ENCODE measurements at regions not wholly inside any gene's neighbourhood (a gene's known extent, or its start where the extent isn't known, plus 50 kb on each side); places are given as distances from the start of the nearest gene placed in this dataset.

- TF ChIP-seq Cebpa-rat (IDR thresholded peaks at IDR 0.05) = no peak
- Histone ChIP-seq H3K27ac (no peak overlapping the region), H3K4me1 (peaks cover 0 to 23% (median 0%) of the 10 kb centered on the region in 10 experiments; a peak in 5 of 20 replicates), H3K36me3 (peaks cover 0 to 5% (median 0%) of the 10 kb centered on the region in 11 experiments; a peak in 1 of 22 replicates), H3K4me2 (no peak overlapping the region), H3K27me3 (no peaks in the 10 kb centered on the region), H3K9me3 (replicated peaks in 1 of 11) (no peaks in the 10 kb centered on the region), H3K9ac (no peak overlapping the region), H4K20me1 (no peaks in the 10 kb centered on the region), H3K4me3 (no peak overlapping the region)
Observed at GRCh38 chr11:62073061-62073460, 50.8 kb upstream of the INCENP start.

GRCh38 chr11:62071408-62071807 lies 52.4 kb upstream of the INCENP start:
- Histone ChIP-seq H4K20me1 (no peaks in the 10 kb centered on the region), H3K4me1 (peaks cover 0 to 10% (median 0%) of the 10 kb centered on the region in 10 experiments; a peak in 5 of 20 replicates), H3K9ac (no peak overlapping the region), H3K27me3 (no peaks in the 10 kb centered on the region), H3K9me3 (replicated peaks in 1 of 11) (no peaks in the 10 kb centered on the region), H3K27ac (no peak overlapping the region), H3K36me3 (peaks cover 0 to 5% (median 0%) of the 10 kb centered on the region in 11 experiments; a peak in 1 of 22 replicates), H3K4me3 (no peak overlapping the region), H3K4me2 (no peak overlapping the region)
- TF ChIP-seq Cebpa-rat (IDR thresholded peaks at IDR 0.05) = no peak

GRCh38 chr11:62069986-62070919 lies 53.6 kb upstream of the INCENP start:
- no peaks in the 10 kb centered on the region for H3K9me3 ChIP-seq (replicated peaks in 1 of 11)
- H3K27ac ChIP-seq = no peak overlapping the region
- H4K20me1 ChIP-seq = no peaks in the 10 kb centered on the region
- H3K9ac ChIP-seq = no peak overlapping the region
- no peaks in the 10 kb centered on the region for H3K27me3 ChIP-seq
- H3K36me3 ChIP-seq = peaks cover 0 to 5% (median 0%) of the 10 kb centered on the region in 11 experiments; a peak in 1 of 22 replicates
- TF ChIP-seq Cebpa-rat (IDR thresholded peaks at IDR 0.05) = no peak
- peaks cover 0 to 4% (median 0%) of the 10 kb centered on the region in 10 experiments; a peak in 4 of 20 replicates for H3K4me1 ChIP-seq
- no peak overlapping the region for H3K4me3 ChIP-seq
- H3K4me2 ChIP-seq = no peak overlapping the region

GRCh38 chr11:62069374-62069773 lies 54.4 kb upstream of the INCENP start:
- Histone ChIP-seq H3K4me1 (peaks cover 0 to 8% (median 0%) of the 10 kb centered on the region in 10 experiments; a peak in 1 of 20 replicates), H3K27ac (no peak overlapping the region), H3K9me3 (replicated peaks in 1 of 11) (no peaks in the 10 kb centered on the region), H3K4me3 (no peak overlapping the region), H4K20me1 (no peaks in the 10 kb centered on the region), H3K36me3 (peaks cover 0 to 5% (median 0%) of the 10 kb centered on the region in 11 experiments; a peak in 1 of 22 replicates), H3K4me2 (no peak overlapping the region), H3K9ac (no peak overlapping the region), H3K27me3 (no peaks in the 10 kb centered on the region)
- no peak for TF ChIP-seq Cebpa-rat (IDR thresholded peaks at IDR 0.05)

- Histone ChIP-seq H3K9ac (no peak overlapping the region), H3K36me3 (peaks cover 0 to 5% (median 0%) of the 10 kb centered on the region in 11 experiments; a peak in 1 of 22 replicates), H3K4me2 (no peak overlapping the region), H3K27me3 (no peaks in the 10 kb centered on the region), H3K4me3 (no peak overlapping the region), H3K4me1 (peaks cover 0 to 10% (median 0%) of the 10 kb centered on the region in 10 experiments; a peak in 1 of 20 replicates), H4K20me1 (no peaks in the 10 kb centered on the region), H3K9me3 (replicated peaks in 1 of 11) (no peaks in the 10 kb centered on the region), H3K27ac (no peak overlapping the region)
- TF ChIP-seq Cebpa-rat (IDR thresholded peaks at IDR 0.05) = no peak
Observed at GRCh38 chr11:62068730-62069129, 55.1 kb upstream of the INCENP start.

GRCh38 chr11:62067741-62068140 lies 56.1 kb upstream of the INCENP start:
- Histone ChIP-seq H3K9me3 (replicated peaks in 1 of 11) (no peaks in the 10 kb centered on the region), H4K20me1 (no peaks in the 10 kb centered on the region), H3K27me3 (no peaks in the 10 kb centered on the region), H3K4me3 (no peak overlapping the region), H3K4me2 (no peak overlapping the region), H3K4me1 (peaks cover 0 to 10% (median 0%) of the 10 kb centered on the region in 10 experiments; a peak in 1 of 20 replicates), H3K36me3 (peaks cover 0 to 5% (median 0%) of the 10 kb centered on the region in 11 experiments; a peak in 1 of 22 replicates), H3K27ac (no peak overlapping the region), H3K9ac (no peak overlapping the region)
- no peak for TF ChIP-seq Cebpa-rat (IDR thresholded peaks at IDR 0.05)

- H3K4me3 ChIP-seq = no peak overlapping the region
- H3K4me1 ChIP-seq = peaks cover 0 to 10% (median 0%) of the 10 kb centered on the region in 10 experiments; a peak in 1 of 20 replicates
- H3K9ac ChIP-seq = no peak overlapping the region
- no peaks in the 10 kb centered on the region for H3K27me3 ChIP-seq
- no peaks in the 10 kb centered on the region for H3K9me3 ChIP-seq (replicated peaks in 1 of 11)
- no peaks in the 10 kb centered on the region for H3K36me3 ChIP-seq
- H3K27ac ChIP-seq = no peak overlapping the region
- no peak for TF ChIP-seq Cebpa-rat (IDR thresholded peaks at IDR 0.05)
- H4K20me1 ChIP-seq = no peaks in the 10 kb centered on the region
- H3K4me2 ChIP-seq = no peak overlapping the region
Observed at GRCh38 chr11:62064221-62064620, 59.6 kb upstream of the INCENP start.

- Histone ChIP-seq H3K27ac (no peak overlapping the region), H3K4me2 (no peak overlapping the region), H3K9ac (no peak overlapping the region), H3K4me3 (no peak overlapping the region), H3K9me3 (replicated peaks in 1 of 11) (no peaks in the 10 kb centered on the region), H3K36me3 (no peaks in the 10 kb centered on the region), H3K4me1 (peaks cover 0 to 13% (median 3%) of the 10 kb centered on the region in 10 experiments; a peak in 10 of 20 replicates), H3K27me3 (no peaks in the 10 kb centered on the region), H4K20me1 (no peaks in the 10 kb centered on the region)
- no peak for TF ChIP-seq Cebpa-rat (IDR thresholded peaks at IDR 0.05)
Observed at GRCh38 chr11:62062223-62062861, 61.5 kb upstream of the INCENP start.

Data from BLaER1 treated with 17β-estradiol and CSF1 and Interleukin-3, amounts not matched to agents 10 nM and 100 nM (cell line).